Breast epithelium (tissue), 3 donors: ENCODE measurements at regions not wholly inside any gene's neighbourhood (a gene's known extent, or its start where the extent isn't known, plus 50 kb on each side); places are given as distances from the start of the nearest gene placed in this dataset.

Experiments
- CTCF ChIP-seq, 3 donors: fragments of 450-650 bp; IDR thresholded peaks; one replicate each; pipeline ENCODE4 v1.5.1; 2016 to 2017; ENCODE audit warnings: antibody characterized with exemption in 3 of 3, mild to moderate bottlenecking in 3 of 3, moderate library complexity in 3 of 3
- POLR2A ChIP-seq: fragments of 450-650 bp; IDR thresholded peaks from one replicate; pipeline ENCODE4 v1.6.1; 2016; ENCODE audit warnings: antibody characterized with exemption, mild to moderate bottlenecking, moderate library complexity
- POLR2AphosphoS5 ChIP-seq, 3 donors: sonication (generic); formaldehyde crosslinking; IDR thresholded peaks; one replicate each; pipeline ENCODE4 v1.6.1; 2017; ENCODE audit warnings: antibody characterized with exemption in 3 of 3

GRCh38 chr18:25621144-25621543 lies 269.2 kb upstream of the ZNF521 start:
- no peak for TF ChIP-seq POLR2A
- no peak for TF ChIP-seq POLR2AphosphoS5 (IDR thresholded peaks at IDR 0.05)
- no peak for TF ChIP-seq CTCF (IDR thresholded peaks at IDR 0.05)
